A549 (cell line): ENCODE measurements at regions not wholly inside any gene's neighbourhood (a gene's known extent, or its start where the extent isn't known, plus 50 kb on each side); places are given as distances from the start of the nearest gene placed in this dataset.

Experiments used
- BCL3 ChIP-seq: fragments of >200 bp; sonication (Bioruptor Twin); formaldehyde crosslinking; IDR thresholded peaks from 3 replicates; pipeline ENCODE4 v1.6.1; 2016
- CBX2 ChIP-seq: fragments of 200-600 bp; sonication (generic); IDR thresholded peaks from 2 replicates; pipeline ENCODE4 v1.6.1; 2016; ENCODE audit warnings: low read depth, mild to moderate bottlenecking, borderline replicate concordance
- CTCF ChIP-seq: fragments of >200 bp; sonication (Bioruptor Twin); formaldehyde crosslinking; IDR thresholded peaks from 3 replicates; pipeline ENCODE4 v1.5.1; 2016
- EP300 ChIP-seq, 2 experiments: fragments of >200 bp; sonication (Bioruptor Twin); formaldehyde crosslinking; IDR thresholded peaks; 2 replicates in 1 of 2; 3 replicates in 1 of 2; pipeline ENCODE4 v1.6.1; 2016 to 2017
- FOSL2 ChIP-seq, 2 experiments: fragments of 450-650 bp in 1 of 2; fragments of >200 bp in 1 of 2; sonication (Bioruptor Twin) in 1 of 2; formaldehyde crosslinking; IDR thresholded peaks; 2 replicates each; pipeline versions ENCODE4 v1.5.0 to v1.6.1; 2016 to 2020; ENCODE audit warnings: mild to moderate bottlenecking in 1 of 2, moderate library complexity in 1 of 2
- JUN ChIP-seq, 2 experiments: fragments of >200 bp; sonication (Bioruptor Twin); formaldehyde crosslinking; IDR thresholded peaks; 2 replicates in 1 of 2; 3 replicates in 1 of 2; pipeline ENCODE4 v1.6.1; 2016 to 2017
- KDM1A ChIP-seq: fragments of 200-600 bp; sonication (generic); IDR thresholded peaks from 2 replicates; pipeline ENCODE4 v1.6.1; 2016; ENCODE audit warnings: low read depth, mild to moderate bottlenecking
- MAZ ChIP-seq: fragments of 150-350 bp; IDR thresholded peaks from 2 replicates; pipeline ENCODE4 v1.6.1; 2014; ENCODE audit warnings: antibody characterized with exemption, low read depth, low read length, borderline replicate concordance
- NR3C1 ChIP-seq: fragments of >200 bp; sonication (Bioruptor Twin); formaldehyde crosslinking; IDR thresholded peaks from 3 replicates; pipeline ENCODE4 v1.6.1; 2017
- PHF8 ChIP-seq: fragments of 200-600 bp; sonication (generic); IDR thresholded peaks from 2 replicates; pipeline ENCODE4 v1.6.1; 2016; ENCODE audit warnings: low read depth, mild to moderate bottlenecking, antibody characterized with exemption, moderate library complexity, borderline replicate concordance
- TF ChIP-seq, protein P1 (sequence below): IDR thresholded peaks from 2 replicates; pipeline ENCODE4 v1.6.1; 2012; ENCODE audit warnings: low read depth, borderline replicate concordance
- TF ChIP-seq, protein P2 (sequence below): fragments of >200 bp; sonication (Bioruptor Twin); formaldehyde crosslinking; IDR thresholded peaks from 2 replicates; pipeline ENCODE4 v1.6.1; 2016
- TF ChIP-seq, protein P3 (sequence below): fragments of 150-350 bp; IDR thresholded peaks from 2 replicates; pipeline ENCODE4 v1.6.1; 2014; ENCODE audit warnings: low read depth, mild to moderate bottlenecking, low read length

DNA sequence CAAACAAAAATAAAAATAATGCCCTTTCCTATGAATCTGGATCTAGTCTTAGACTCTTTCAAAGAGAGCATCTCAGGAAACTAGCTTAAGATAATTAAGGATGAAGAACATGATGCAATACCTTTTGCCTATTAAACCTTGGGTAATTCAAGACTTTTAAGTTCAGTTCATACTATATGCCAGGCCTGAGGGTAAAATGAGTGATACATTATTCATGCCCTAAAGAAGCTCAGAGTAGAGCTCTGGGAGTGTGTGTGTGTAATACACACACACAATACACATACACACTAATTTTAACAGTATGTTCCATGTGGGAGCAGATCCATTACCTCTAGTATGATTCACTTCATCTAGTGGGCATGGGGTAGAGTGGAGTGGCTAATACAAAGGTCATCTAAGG, 651.4 kb upstream of the CHORDC1 start:
- TF ChIP-seq EP300 (IDR thresholded peaks at IDR 0.05) (no peak), CBX2 (no peak), CTCF (no peak), FOSL2 (IDR thresholded peaks at IDR 0.05) (no peak), FOSL2 (CRISPR knock-in tag; IDR thresholded peaks at IDR 0.05) (no peak), MAZ (no peak), NR3C1 (no peak), KDM1A (no peak), JUN (IDR thresholded peaks at IDR 0.05) (no peak), PHF8 (no peak), BCL3 (no peak)
- TF ChIP-seq, protein P1, sequence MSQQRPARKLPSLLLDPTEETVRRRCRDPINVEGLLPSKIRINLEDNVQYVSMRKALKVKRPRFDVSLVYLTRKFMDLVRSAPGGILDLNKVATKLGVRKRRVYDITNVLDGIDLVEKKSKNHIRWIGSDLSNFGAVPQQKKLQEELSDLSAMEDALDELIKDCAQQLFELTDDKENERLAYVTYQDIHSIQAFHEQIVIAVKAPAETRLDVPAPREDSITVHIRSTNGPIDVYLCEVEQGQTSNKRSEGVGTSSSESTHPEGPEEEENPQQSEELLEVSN = no peak
- TF ChIP-seq, protein P2, sequence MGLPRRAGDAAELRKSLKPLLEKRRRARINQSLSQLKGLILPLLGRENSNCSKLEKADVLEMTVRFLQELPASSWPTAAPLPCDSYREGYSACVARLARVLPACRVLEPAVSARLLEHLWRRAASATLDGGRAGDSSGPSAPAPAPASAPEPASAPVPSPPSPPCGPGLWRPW = no peak
- TF ChIP-seq, protein P3, sequence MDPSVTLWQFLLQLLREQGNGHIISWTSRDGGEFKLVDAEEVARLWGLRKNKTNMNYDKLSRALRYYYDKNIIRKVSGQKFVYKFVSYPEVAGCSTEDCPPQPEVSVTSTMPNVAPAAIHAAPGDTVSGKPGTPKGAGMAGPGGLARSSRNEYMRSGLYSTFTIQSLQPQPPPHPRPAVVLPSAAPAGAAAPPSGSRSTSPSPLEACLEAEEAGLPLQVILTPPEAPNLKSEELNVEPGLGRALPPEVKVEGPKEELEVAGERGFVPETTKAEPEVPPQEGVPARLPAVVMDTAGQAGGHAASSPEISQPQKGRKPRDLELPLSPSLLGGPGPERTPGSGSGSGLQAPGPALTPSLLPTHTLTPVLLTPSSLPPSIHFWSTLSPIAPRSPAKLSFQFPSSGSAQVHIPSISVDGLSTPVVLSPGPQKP = no peak
